ENCODE measurements at regions not wholly inside any gene's neighbourhood (a gene's known extent, or its start where the extent isn't known, plus 50 kb on each side); places are given as distances from the start of the nearest gene placed in this dataset.

DNA sequence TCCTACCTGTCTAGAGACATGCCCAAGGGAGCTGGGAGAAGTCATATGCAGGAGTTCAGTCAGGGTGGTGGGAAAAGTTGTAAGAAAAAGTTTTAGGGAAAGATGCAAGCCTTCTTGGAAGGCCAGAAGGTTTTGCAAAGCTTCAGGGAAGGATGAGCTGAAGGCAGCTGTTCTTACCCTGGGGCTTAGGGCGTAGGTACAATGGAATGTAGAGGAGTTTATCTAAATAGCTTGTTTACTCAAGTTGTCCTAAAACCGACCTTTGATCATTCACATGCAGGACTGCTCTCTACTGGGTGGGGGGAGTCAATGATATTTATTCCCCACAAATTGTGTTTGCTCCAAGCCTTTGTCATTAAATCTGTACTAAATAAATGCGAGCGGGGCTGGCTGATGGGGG, 277.0 kb downstream of the CRPPA start:
- DNase-seq (ENCODE audit: low spot score), result no peak

DNA sequence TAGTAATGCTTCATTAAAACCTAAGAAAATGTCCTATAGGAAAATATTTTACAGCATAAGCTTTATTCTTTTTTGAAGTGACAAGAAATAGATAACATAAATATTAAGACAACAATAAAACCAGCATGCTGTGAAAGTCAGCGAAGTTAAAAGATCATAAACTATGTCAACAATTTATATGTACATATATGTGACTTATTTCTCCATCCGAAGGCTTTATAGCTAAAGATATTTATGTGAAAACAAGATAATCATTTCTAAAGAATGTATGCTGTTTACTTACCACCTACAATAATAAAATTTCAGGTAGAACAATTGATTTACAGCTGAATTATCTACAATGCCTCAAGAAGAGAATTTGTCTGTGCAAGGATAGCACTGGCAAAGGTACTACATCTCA, 283.4 kb downstream of the CRPPA start:
- DNase-seq (ENCODE audit: low spot score), result no peak

DNA sequence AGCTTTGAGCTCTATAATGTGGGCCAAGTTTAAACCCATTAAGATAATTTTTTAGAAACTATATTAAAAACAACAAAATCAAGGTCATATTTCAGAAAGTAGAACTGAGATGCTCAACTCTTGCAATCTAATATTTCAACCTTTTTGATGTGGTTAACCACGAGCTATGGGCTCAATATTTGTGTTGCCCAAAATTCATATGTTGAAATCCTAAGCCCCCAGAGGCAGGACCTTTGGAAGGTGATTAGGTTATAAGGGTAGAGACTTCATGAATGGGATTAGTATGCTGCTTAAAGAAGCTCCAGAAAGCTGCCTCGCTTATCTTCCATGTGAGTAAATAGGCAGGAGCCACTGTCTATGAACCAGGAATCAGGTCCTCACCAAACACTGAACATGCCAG, 284.4 kb downstream of the CRPPA start:
- DNase-seq (ENCODE audit: low spot score), result no peak

DNA sequence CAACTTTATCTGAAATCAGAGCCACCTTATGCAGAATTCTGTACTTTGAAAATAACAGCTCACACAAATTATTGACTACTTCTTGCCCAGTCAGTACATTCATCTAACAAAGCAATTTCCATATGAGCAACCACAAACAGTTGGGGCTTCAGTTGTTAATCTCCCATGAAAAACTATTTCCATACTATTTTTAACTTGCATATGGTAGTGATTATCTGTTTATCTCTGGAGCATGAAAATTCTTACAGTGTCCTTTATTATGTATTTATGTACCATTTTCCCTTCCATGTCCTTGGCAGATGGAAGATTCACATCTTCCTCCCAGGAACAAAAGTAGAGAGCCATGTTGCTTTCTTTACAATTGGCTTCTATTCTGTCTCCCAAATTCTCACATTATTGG, 285.7 kb downstream of the CRPPA start:
- DNase-seq (ENCODE audit: low spot score), result no peak

DNA sequence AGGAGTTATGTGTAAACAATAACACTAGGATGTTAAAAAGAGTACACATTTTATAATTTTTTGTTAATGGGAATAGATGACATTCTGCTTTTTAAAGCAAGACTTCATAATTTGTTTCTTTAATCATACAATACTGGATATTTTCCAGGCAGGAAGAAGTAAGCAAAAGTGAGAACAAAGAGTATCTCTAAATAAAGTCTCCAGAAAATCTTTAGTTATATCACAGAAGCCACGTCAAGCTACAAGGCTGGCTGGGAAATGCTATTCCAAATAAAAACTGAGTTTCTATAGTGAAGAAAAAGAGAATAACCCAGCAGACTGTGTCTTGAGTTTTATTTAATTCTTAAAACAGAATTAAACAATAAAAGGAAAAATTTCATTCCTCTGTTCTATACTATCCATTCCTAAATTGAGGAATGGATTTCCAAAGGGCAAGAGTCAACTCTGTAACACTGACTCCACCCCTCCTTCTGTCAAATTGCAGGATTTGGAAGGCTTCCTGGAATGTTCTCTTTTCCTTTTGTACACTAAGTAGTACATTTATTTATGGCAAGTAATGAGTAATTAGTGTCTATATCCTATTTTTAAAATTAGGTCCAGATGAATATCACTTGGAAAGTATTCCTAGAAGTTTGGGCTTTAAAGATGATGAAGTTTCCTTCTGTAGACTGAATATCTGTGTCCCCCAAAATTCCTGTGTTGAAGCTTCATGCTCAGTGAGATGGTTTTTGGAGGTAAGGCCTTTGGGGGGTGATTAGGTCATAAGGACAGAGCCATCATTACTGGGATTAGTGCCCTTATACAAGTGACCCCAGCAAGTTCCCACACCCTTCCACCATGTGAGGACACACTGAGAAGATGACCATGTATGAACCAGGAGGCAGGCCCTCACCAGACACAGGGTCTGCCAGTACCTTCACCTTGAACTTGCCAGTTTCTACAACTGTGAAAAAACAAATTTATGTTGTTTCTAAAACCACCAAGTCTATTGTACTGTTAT, 290.9 kb downstream of the CRPPA start:
- no peak for DNase-seq (ENCODE audit: low spot score)

DNA sequence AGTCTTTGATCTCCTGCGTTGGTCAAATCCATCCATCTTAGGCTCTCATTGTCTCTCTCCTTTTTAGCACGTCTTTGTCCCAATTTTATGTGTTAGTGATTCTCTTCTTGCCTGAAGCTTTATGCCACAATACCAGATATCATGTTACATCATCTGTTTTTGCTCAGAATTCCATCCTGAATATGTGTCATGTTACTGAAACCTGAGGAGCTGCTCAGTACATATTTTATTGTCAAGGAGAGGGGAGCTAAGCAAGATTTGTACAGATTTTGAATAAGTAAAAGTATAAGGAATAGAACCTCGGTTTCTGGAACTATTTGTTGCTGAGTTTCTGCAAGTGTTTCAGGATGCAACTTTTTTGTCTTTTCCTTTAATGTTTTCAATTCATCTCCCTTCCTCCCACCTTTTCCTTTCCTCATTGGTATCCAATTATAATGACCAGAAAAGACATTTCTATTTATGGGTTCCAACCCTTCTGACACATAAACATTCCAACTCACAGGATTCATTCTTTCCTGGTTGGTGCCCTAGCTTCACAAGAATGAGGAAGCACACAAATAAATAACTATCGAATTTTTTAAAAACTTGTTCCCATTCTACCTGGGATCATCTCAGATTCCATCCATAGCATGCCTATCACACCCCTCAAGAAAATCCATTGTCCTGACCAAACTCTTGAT, 291.8 kb downstream of the CRPPA start:
- DNase-seq (ENCODE audit: low spot score), result no peak

DNA sequence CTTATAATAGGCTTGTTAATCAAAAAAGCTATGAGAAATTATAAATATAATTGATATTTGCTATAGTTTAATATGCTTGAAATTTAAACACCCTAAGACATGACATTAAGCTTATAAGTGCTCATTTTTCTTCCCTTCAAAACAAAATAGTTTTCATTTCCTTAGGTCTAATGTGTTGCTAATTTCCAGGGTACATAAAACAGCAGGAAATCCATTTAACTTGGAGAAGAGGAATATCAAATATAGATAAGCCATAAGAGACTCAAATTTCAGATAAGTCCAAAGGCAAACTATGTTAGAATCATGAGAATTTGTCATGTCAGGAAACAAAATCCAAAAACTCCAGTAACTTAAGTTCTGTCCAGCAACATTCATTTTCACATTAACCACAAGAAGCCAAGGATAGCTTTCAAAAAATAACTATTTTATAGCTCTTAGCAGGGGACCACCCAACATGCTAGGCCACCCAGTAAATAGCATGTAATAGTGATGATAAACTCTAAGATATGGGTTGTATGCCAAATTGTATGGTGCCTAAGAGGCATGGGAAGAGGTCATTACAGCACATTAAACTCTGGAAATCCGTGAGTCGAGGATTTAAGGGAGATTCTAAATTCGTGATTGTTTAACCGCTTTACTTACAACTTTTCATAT, 298.1 kb downstream of the CRPPA start:
- DNase-seq (ENCODE audit: low spot score), result no peak

DNA sequence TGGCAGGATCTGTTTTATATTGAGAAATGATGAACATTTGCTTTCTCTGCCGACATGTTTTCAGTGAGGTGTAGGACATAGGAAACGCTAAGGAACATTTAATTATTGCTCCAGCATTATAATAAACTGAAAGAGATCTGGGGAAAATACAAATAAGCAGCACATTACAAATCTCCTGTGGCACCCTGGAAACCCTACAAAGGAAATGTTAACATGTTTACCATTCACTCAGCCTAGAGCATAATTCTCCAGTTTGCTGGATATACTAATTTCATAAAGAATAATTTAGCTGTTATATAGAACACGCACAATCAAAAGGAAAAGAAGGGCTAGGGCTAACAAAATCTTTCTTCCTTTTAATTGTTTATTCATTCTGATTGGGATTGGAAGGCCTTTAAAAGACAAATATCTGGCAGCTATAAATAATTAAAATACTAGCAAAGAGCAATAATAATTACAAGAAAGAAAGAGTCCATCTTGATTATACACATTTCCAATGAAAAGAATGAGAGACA, 299.4 kb downstream of the CRPPA start:
- no peak for DNase-seq (ENCODE audit: low spot score)

DNA sequence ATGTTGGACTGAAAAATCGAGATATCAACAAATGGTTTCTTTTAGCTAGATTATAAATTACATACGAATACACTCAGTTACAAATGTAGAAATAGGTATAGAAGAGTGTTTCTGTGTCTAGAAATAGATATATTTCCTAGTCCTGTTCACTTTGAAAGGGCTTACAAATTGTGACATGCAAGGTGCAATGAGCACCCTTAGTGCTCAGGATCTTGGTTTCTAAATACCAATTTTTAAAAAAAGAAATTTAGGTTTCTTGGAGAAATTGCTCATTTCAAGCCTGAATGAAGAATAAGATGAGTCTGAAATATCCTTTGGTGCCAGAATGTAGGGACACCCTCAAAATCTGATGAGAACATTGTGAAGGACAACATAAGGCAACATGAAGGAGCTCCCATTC, 306.0 kb downstream of the CRPPA start:
- no peak for DNase-seq (ENCODE audit: low spot score)

DNA sequence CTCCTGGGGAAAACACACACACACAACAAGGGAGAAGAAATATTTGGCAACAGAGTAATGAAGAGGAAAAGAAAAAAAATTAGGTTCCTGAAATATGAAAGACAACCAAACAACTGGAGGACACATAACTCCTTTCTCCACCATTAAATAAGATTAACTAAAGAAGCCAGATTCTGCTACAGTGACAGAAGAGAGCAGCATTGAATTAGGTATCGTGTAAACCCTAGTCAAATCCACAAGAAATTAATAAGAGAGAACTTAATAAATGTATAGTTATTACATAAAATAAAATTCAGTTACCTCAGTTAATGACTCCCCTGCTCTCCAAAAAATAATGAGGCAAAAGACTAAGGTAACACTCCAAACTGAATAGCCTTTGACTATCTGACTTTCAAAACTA, 306.7 kb downstream of the CRPPA start:
- DNase-seq (ENCODE audit: low spot score), result peak; percentile 2

DNA sequence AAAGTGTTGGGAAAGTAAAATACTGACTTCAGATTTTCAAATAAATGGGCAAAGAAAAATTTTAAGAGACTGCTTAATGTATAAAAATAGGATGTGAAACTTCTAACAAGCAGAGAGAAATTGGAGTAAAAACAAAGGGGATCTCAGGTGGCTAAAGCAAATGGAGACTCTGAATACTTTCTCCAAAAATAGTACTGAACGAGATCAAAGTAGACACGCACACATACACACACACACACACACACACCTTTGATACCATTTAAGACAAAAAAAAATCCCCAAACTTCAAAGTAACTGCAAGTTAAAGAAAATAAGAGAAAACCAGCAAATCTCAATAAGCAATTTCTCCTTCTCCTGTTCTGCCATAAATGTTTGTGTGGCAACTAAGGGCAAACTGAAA, 307.3 kb downstream of the CRPPA start:
- no peak for DNase-seq (ENCODE audit: low spot score)

DNA sequence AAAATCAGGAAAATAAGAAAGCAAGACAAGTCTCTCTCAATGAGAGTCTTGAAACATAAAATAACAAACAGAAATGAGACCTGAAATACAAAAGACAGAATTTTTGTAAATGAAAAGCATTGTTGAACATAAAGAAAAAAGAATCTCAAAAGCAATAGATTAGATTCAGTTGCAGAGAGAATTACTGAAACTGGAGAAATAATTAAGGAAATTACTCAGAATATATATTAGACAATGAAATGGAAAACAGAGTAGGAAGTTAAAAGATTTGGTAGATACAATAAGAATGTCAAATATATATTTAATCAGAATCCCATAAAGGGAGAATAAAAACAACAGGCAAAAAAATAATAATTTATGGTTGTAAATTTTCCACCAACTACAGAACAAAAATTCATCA, 308.3 kb downstream of the CRPPA start:
- no peak for DNase-seq (ENCODE audit: low spot score)

DNA sequence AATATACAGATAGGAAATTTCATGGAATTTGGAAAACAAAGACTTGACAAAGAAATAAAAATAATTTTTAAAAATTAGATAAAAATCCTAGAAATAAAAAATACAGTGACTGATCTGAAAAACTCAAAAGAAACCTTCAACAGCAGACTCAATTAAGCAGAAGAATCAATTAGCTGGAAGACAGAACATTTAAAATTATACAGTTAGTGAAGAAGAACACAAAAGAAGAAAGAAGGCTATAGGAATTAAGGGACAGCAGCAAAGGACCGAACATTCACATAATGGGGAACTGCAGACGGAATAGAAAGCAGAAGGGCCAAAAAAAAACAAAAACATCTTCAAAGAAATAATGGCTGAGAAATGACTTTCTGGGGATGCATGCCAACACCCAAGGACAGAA, 314.5 kb downstream of the CRPPA start:
- DNase-seq (ENCODE audit: low spot score), result no peak

DNA sequence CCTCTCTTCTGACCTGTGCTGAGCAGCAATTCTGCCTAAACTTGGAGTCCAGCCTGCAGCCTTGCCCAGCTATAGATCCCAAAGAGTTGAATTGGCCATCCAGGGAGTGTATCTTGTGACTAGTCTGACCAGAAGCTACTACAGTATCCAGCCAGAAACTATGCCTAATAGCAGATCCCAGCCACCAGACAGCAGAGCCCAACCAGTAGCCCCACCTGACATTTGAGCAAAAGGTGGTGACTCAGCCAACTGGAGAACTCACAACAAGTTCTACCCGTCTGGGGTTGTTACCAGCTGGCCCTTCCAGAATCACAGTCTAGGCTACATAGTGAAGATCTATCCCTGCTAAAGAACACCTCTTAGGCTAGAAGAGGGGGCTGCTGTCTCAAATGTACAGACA, 315.0 kb downstream of the CRPPA start:
- no peak for DNase-seq (ENCODE audit: low spot score)

DNA sequence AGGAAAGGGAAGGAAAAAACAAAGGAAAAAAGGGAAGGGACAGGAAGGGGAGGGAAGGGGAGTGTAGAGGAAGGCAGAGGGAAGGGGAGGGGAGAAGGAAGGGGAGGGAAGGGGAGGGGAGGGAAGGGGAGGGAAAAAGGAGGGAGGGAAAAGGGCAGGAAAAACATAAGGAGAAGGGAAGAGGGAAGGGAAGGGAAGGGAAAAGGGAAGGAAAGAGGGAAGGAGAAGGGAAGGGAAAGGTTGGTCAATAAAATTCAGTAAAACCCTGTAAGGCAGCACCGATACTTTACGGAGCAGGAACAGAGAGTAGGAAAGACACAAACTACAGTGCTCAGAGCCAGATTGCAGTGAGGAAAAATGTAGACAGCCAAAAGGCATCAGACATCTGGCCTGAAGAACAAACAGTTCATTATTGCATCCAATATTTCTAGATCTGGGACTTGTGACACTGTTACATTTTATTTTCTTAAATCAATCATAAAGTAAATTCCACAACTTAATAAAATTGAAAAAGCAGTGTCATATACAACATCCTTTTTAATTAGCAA, 322.0 kb downstream of the CRPPA start:
- DNase-seq (ENCODE audit: low spot score), result no peak

DNA sequence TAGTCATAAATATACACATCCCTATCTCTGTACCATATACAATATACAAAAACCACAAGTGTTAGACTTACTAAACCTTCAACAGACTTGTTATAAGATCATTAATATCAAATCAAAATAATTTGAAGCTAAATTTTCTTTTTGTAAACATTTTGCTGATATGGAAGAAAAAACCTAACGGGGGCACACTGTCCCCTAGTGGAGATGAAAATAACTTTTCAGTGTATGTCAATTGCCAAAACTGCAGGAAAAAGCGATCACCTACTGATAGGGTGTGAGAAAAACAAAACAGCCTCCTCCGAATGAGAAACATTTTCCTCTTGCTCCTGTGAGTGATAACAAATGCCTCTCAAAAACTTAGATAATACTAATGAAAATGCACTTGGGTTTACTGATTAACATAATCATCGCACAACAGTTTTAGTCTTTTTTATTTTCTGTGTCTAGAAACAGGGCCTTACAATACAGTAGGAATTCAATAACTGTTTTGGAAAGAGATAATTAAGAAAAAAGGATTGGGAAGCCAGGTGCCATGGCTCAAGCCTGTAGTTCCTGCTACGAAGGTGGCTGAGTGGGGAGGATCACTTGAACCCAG, 322.7 kb downstream of the CRPPA start:
- no peak for DNase-seq (ENCODE audit: low spot score)

DNA sequence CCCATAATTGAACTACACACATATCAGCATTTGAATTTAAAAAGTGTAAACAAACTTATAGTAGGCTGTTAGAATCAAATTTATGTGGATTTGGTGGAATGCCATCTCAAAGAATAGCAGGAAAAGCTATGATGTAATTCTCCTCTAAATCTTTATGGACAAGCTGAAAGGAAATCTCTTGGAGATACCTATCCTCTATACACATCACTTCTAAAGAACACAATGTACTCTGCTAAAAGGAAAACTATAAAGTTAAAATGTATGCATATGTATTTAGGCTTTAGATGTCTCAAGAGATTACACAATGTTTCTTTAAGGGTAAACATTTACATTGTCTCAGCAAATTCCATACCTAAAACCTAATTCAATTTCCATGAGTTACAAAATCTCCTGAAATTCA, 323.3 kb downstream of the CRPPA start:
- DNase-seq (ENCODE audit: low spot score), result no peak

DNA sequence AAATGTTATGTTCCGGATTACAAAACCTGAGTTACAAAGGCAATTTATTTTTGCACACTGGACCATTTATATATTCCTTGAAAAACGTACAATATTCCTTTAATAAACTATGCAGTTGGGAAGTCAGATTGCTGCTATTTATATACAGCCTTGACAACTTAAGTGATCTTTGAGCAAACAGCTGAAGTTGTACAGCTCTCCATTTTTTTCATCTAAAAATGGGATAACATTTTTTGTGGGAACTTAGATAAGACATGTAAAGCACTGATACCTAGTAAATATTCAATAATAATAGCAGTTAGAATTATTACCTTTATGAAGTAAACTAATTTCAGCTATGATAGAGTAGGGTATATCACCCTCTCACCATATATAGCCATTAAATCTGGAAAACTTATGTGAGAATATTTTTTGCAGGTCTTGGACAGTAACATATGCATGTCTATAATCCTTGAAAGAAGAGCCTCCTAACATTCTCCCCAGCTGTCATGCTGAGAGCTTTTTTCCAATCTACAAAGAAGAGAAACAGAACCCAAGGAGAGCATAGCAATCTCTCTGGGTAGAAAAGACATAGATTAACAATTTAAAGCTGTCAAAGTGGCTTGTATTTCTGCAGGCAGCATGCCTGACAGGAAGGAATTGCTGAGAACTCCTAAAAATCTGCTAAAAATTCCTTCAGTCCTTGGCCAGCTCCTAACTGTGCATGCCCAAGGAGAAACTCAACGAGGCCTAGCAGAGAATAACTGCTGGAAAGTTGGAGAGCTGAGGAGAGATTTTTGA, 326.0 kb downstream of the CRPPA start:
- DNase-seq (ENCODE audit: low spot score), result no peak

DNA sequence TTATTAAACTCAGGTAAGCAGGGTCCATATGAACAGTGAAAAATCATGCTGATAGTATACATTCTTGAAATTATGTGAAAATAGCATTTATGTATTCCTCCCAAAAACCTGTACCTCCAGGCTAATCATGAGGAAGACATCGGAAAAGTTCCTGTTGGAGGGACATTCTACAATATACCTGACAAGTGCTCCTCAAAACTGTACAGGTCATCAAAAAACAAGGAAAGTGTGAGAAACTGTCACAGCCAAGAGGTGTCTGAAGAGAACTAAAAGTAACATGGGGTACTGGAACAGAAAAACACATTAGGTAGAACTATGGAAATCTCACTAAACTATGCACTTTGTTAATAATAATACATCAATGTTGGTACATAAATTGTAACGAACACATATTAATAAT, 326.7 kb downstream of the CRPPA start:
- no peak for DNase-seq (ENCODE audit: low spot score)

DNA sequence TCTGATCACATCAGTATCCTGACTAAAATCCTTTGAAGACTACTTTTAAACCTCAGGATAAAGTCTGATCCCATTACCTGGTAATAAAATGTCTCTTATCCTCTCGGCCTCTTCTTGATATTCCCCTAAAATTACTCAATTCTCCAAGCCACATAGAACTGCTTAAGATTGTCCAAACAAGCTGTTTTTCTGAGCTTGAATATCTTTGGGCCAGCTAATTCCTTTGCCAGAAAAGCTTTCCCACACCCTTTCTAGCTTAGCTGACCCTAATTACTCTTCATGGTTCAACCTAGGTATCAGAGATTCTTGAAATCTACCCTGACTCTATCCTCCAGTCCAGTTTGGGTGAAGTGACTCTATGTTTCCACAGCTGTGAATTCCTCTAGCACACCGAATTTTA, 328.6 kb downstream of the CRPPA start:
- DNase-seq (ENCODE audit: low spot score), result no peak

DNA sequence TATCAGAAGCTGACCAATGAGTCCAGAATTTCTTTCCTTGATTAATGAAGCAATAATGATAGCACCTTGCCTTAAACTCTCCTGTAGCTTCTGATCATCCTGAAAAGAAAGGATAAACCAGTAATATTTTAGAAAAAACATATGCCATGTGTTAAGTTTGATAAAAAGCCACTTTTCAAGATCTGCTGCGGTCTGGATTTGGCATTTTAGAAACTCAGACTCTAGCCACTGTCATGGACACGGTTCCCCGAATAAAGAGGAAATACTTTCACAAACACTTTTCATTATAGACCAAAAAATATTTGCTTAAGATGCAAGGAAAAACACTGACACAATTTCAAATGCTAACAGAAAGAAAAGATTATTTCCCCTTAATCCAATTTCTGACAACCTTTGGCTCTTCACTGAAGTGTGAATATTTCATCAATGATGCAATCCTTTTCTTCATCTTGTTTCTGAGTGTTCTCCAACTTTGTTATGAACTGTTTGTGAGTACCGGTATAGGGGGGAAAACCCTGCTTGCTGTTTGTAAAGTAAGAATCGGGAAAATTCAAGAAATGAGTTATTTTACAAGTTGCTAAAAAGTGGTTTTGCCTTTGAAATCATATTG, 329.5 kb downstream of the CRPPA start:
- DNase-seq (ENCODE audit: low spot score), result no peak

Measured in CD4-positive, alpha-beta T cell treated with Interleukin-2 at 100 ng/mL for 4 hours (primary cell).